DMS79 treated with DMSO at 0.1 percent for 48 hours (cell line): ENCODE measurements at regions not wholly inside any gene's neighbourhood (a gene's known extent, or its start where the extent isn't known, plus 50 kb on each side); places are given as distances from the start of the nearest gene placed in this dataset.

Experiments used
- DNase-seq: peaks from one replicate; lab custom pipeline; 2025; lab: John Stamatoyannopoulos, UW

GRCh38 chr18:45168866-45169600 lies 446.2 kb upstream of the SLC14A2 start:
- no peak for DNase-seq

- no peak for DNase-seq
Measured at GRCh38 chr18:45169610-45170009, 445.7 kb upstream of the SLC14A2 start.

GRCh38 chr18:45171679-45172191 lies 443.5 kb upstream of the SLC14A2 start:
- DNase-seq = no peak

GRCh38 chr18:45173327-45173726 lies 441.9 kb upstream of the SLC14A2 start:
- no peak for DNase-seq

- DNase-seq = no peak
Measured at GRCh38 chr18:45173799-45174519, 441.3 kb upstream of the SLC14A2 start.

GRCh38 chr18:45174629-45175136 lies 440.6 kb upstream of the SLC14A2 start:
- no peak for DNase-seq

GRCh38 chr18:45175511-45175910 lies 439.8 kb upstream of the SLC14A2 start:
- DNase-seq = peak; percentile 91

GRCh38 chr18:45186832-45187231 lies 428.4 kb upstream of the SLC14A2 start:
- no peak for DNase-seq

- no peak for DNase-seq
Measured at GRCh38 chr18:45191795-45192194, 423.5 kb upstream of the SLC14A2 start.

- peak; percentile 93 for DNase-seq
Measured at GRCh38 chr18:45197526-45197970, 417.7 kb upstream of the SLC14A2 start.

GRCh38 chr18:45198526-45198925 lies 416.8 kb upstream of the SLC14A2 start:
- no peak for DNase-seq

GRCh38 chr18:45201029-45201428 lies 414.2 kb upstream of the SLC14A2 start:
- no peak for DNase-seq

- DNase-seq = no peak
Measured at GRCh38 chr18:45201489-45201888, 413.8 kb upstream of the SLC14A2 start.

- DNase-seq = no peak
Measured at GRCh38 chr18:45202061-45202460, 413.2 kb upstream of the SLC14A2 start.

- no peak for DNase-seq
Measured at GRCh38 chr18:45203677-45204076, 411.6 kb upstream of the SLC14A2 start.

GRCh38 chr18:45207328-45207727 lies 407.9 kb upstream of the SLC14A2 start:
- DNase-seq = no peak

- DNase-seq = no peak
Measured at GRCh38 chr18:45208164-45208563, 407.1 kb upstream of the SLC14A2 start.

GRCh38 chr18:45212181-45213039 lies 402.9 kb upstream of the SLC14A2 start:
- no peak for DNase-seq

GRCh38 chr18:45213040-45213333 lies 402.3 kb upstream of the SLC14A2 start:
- no peak for DNase-seq

- DNase-seq = no peak
Measured at GRCh38 chr18:45218436-45218835, 396.8 kb upstream of the SLC14A2 start.

- no peak for DNase-seq
Measured at GRCh38 chr18:45221363-45221762, 393.9 kb upstream of the SLC14A2 start.

- no peak for DNase-seq
Measured at GRCh38 chr18:45222180-45222579, 393.1 kb upstream of the SLC14A2 start.
